ENCODE measurements at regions not wholly inside any gene's neighbourhood (a gene's known extent, or its start where the extent isn't known, plus 50 kb on each side); places are given as distances from the start of the nearest gene placed in this dataset.

DNA sequence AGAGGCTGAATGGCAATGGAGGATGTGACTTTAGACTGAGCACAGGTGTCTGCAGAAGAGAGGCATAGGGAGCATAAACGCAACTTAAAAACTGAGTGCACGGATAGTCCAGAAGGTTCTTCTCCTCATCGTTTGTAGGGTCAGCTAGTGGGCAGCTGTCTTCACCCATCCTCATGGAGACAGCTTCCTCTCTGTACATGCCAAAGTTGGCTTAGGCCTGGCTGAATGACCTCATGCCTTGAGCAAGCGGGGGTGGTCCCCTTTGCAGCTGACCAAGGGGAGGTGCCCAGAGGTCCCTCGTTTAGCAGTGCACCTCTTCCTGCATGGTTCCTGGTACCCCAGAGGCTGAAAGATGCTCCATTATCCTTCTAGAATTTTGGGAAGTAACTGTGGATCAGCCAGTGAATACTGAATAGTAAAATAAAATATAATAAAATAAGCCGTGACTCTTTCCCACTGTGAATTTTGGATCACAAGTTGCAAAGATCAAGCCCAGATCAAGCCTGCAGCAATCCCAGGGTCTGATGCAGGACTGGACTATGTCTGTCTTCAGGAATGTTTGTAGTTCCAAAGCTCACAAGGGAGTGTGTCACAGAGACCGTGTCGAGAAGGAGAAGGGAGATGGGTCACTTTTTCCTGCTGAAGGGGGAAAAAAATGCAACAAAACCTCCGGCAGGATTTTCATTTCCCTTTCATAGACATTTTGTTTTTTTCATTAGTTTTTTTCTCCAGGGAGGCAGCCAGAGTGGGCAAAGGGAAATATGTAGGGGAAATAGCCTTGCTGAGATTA, 295.3 kb upstream of the MKI67 start:
- ChIA-PET POLR2A (no interaction called here), CTCF (no interaction called here)
- DNase-seq (ENCODE audit: low read depth, low spot score), result no peak
- H3K4me3 ChIP-seq (ENCODE audit: low read depth, low read length), result no peak overlapping the region
- TF ChIP-seq CTCF (IDR thresholded peaks at IDR 0.05; ENCODE audit: insufficient read depth, low read length, missing control alignments), result no peak

DNA sequence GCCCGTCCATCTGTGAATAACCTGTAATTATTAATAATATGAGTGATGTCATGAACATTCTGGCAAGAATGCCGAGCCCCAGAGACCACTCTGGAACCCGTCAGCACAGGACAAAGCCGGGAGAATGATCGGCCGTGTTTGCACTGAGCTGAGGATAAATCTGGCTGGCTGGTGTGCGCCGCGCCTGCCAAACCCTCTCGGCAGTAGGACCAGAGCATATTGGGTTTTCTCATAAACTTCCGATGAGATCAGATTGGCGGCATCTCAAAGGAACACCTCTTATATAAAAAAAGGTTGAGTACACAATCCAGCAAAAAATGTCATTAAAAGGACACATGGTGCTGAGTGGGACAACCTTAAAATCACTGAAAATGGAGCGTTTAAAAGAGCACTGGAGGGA, 296.0 kb upstream of the MKI67 start:
- TF ChIP-seq CTCF (IDR thresholded peaks at IDR 0.05; ENCODE audit: insufficient read depth, low read length, missing control alignments), result no peak
- DNase-seq (ENCODE audit: low read depth, low spot score), result no peak
- H3K4me3 ChIP-seq (ENCODE audit: low read depth, low read length), result no peak overlapping the region
- POLR2A ChIA-PET, result no interaction called here
- CTCF ChIA-PET, result no interaction called here

- POLR2A ChIA-PET, result no interaction called here
- TF ChIP-seq CTCF (IDR thresholded peaks at IDR 0.05; ENCODE audit: insufficient read depth, low read length, missing control alignments), result no peak
- no peak overlapping the region for H3K4me3 ChIP-seq (ENCODE audit: low read depth, low read length)
- no peak for DNase-seq (ENCODE audit: low read depth, low spot score)
- CTCF ChIA-PET, result no interaction called here
Observed at GRCh38 chr10:128422999-128423398, 296.8 kb upstream of the MKI67 start.

DNA sequence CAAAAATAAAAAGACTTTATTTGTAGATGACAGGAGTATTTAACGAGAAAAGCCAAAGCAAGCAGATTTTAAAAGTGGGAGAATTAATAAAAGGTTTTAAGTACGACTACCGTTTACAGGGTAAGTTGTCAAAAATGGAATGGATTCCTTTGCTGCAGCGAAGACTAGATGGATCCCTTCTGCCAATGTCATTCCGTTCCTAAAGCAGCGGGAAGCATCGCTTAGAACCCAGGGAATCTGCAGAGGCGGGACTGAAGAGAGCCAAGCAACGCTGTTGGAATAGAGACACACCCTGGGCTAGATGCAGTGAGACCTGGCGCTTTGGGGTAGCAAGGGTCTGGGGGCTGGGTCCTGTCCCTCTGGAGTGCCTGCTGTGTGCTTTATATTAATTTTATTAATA, 303.1 kb upstream of the MKI67 start:
- H3K4me3 ChIP-seq (ENCODE audit: low read depth, low read length), result no peak overlapping the region
- DNase-seq (ENCODE audit: low read depth, low spot score), result no peak
- ChIA-PET CTCF (no interaction called here), POLR2A (no interaction called here)
- no peak for TF ChIP-seq CTCF (IDR thresholded peaks at IDR 0.05; ENCODE audit: insufficient read depth, low read length, missing control alignments)

DNA sequence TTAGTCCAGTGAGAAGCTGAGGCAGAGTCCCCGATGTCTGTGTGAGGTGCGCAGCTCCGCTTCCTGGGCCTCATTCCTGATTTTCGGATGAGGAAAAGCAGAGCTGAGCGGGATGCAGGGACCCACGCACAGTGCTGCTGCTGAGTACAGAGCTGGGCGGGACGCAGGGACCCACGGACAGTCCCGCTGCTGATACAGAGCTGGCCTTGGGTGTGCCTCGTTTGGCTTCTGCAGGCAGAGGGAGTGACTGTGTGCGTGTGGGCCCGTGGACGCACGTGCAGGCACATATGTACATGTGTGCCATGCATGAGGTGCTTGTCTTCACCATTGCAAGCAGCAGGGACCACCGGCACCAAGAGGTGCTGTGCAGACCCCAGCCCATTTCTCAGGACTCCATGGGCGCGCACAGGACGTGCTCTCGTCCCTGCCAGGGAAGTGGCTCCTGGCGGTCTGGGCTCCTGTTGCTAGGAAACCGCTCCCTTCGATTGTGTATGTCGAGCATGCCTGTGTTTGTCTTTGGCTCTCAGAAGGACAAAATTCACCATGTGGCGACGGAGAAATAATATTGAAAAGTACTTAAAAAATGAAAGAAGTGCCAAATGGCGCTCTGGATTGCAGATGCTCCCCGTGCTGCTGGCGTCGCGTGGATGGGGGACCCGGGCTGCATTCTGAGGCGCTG, 303.8 kb upstream of the MKI67 start:
- no peak overlapping the region for H3K4me3 ChIP-seq (ENCODE audit: low read depth, low read length)
- no peak for TF ChIP-seq CTCF (IDR thresholded peaks at IDR 0.05; ENCODE audit: insufficient read depth, low read length, missing control alignments)
- ChIA-PET CTCF (no interaction called here), POLR2A (no interaction called here)
- DNase-seq (ENCODE audit: low read depth, low spot score), result no peak

GRCh38 chr10:128431083-128431482, 304.9 kb upstream of the MKI67 start:
- CTCF ChIA-PET, result no interaction called here
- POLR2A ChIA-PET, result no interaction called here
- DNase-seq (ENCODE audit: low read depth, low spot score), result no peak
- no peak overlapping the region for H3K4me3 ChIP-seq (ENCODE audit: low read depth, low read length)
- TF ChIP-seq CTCF (IDR thresholded peaks at IDR 0.05; ENCODE audit: insufficient read depth, low read length, missing control alignments), result no peak
